ENCODE measurements at regions not wholly inside any gene's neighbourhood (a gene's known extent, or its start where the extent isn't known, plus 50 kb on each side); places are given as distances from the start of the nearest gene placed in this dataset.

- Mint-ChIP-seq H3K4me1 (ENCODE audit: low read depth in 2 of 2) (peaks cover 0 to 3% of the 10 kb centered on the region in 2 donors), H3K27me3 (peaks cover 6 to 12% of the 10 kb centered on the region in 2 donors), H3K27ac (no peak overlapping the region), H3K36me3 (no peaks in the 10 kb centered on the region), H3K9me3 (no peaks in the 10 kb centered on the region), H3K4me3 (no peak overlapping the region)
- ATAC-seq: no peak
- no peak for DNase-seq (ENCODE audit: low spot score)
These were observed 304.5 kb downstream of the CD83 start for GRCh38 chr6:14422061-14422460.

- Mint-ChIP-seq H3K9me3 (no peaks in the 10 kb centered on the region), H3K4me3 (no peak overlapping the region), H3K4me1 (ENCODE audit: low read depth in 2 of 2) (peaks cover 0 to 3% of the 10 kb centered on the region in 2 donors), H3K36me3 (no peaks in the 10 kb centered on the region), H3K27me3 (peaks cover 6 to 12% of the 10 kb centered on the region in 2 donors), H3K27ac (no peak overlapping the region)
- no peak for DNase-seq (ENCODE audit: low spot score)
- no peak for ATAC-seq
These were observed 305.3 kb downstream of the CD83 start for GRCh38 chr6:14422917-14423316.

GRCh38 chr6:14423330-14423729, 305.8 kb downstream of the CD83 start:
- Mint-ChIP-seq H3K4me3 (no peak overlapping the region), H3K27ac (no peak overlapping the region), H3K36me3 (no peaks in the 10 kb centered on the region), H3K27me3 (peaks cover 6 to 12% of the 10 kb centered on the region in 2 donors), H3K4me1 (ENCODE audit: low read depth in 2 of 2) (peaks cover 0 to 3% of the 10 kb centered on the region in 2 donors), H3K9me3 (no peaks in the 10 kb centered on the region)
- DNase-seq (ENCODE audit: low spot score) (no peak), ATAC-seq (no peak)

- no peak overlapping the region for H3K4me3 Mint-ChIP-seq
- H3K27ac Mint-ChIP-seq: no peak overlapping the region
- no peak for ATAC-seq
- peaks cover 6 to 12% of the 10 kb centered on the region in 2 donors for H3K27me3 Mint-ChIP-seq
- DNase-seq (ENCODE audit: low spot score): no peak
- H3K9me3 Mint-ChIP-seq: no peaks in the 10 kb centered on the region
- H3K4me1 Mint-ChIP-seq (ENCODE audit: low read depth in 2 of 2): peaks cover 0 to 3% of the 10 kb centered on the region in 2 donors
- H3K36me3 Mint-ChIP-seq: no peaks in the 10 kb centered on the region
These were observed 306.4 kb downstream of the CD83 start for GRCh38 chr6:14423955-14424354.

- Mint-ChIP-seq H3K9me3 (no peaks in the 10 kb centered on the region), H3K27ac (no peak overlapping the region), H3K27me3 (peaks cover 6 to 10% of the 10 kb centered on the region in 2 donors), H3K4me3 (no peak overlapping the region), H3K4me1 (ENCODE audit: low read depth in 2 of 2) (peaks cover 0 to 3% of the 10 kb centered on the region in 2 donors), H3K36me3 (no peaks in the 10 kb centered on the region)
- no peak for DNase-seq (ENCODE audit: low spot score)
- no peak for ATAC-seq
These were observed 308.2 kb downstream of the CD83 start for GRCh38 chr6:14425805-14426204.

GRCh38 chr6:14426281-14426680, 308.7 kb downstream of the CD83 start:
- no peak overlapping the region for H3K27ac Mint-ChIP-seq
- no peak for ATAC-seq
- no peak for DNase-seq (ENCODE audit: low spot score)
- no peaks in the 10 kb centered on the region for H3K36me3 Mint-ChIP-seq
- H3K27me3 Mint-ChIP-seq: peaks cover 6 to 10% of the 10 kb centered on the region in 2 donors
- H3K9me3 Mint-ChIP-seq: no peaks in the 10 kb centered on the region
- peaks cover 0 to 3% of the 10 kb centered on the region in 2 donors for H3K4me1 Mint-ChIP-seq (ENCODE audit: low read depth in 2 of 2)
- H3K4me3 Mint-ChIP-seq: no peak overlapping the region

- Mint-ChIP-seq H3K27ac (no peak overlapping the region), H3K4me3 (no peak overlapping the region), H3K4me1 (ENCODE audit: low read depth in 2 of 2) (no peaks in the 10 kb centered on the region), H3K27me3 (peaks cover 0 to 7% of the 10 kb centered on the region in 2 donors), H3K9me3 (no peaks in the 10 kb centered on the region), H3K36me3 (no peaks in the 10 kb centered on the region)
- ATAC-seq: no peak
- no peak for DNase-seq (ENCODE audit: low spot score)
These were observed 310.7 kb downstream of the CD83 start for GRCh38 chr6:14428269-14428668.

GRCh38 chr6:14429396-14429795, 311.8 kb downstream of the CD83 start:
- Mint-ChIP-seq H3K27ac (no peak overlapping the region), H3K27me3 (peaks cover 0 to 2% of the 10 kb centered on the region in 2 donors), H3K4me3 (no peak overlapping the region), H3K9me3 (no peaks in the 10 kb centered on the region), H3K4me1 (ENCODE audit: low read depth in 2 of 2) (no peaks in the 10 kb centered on the region), H3K36me3 (no peaks in the 10 kb centered on the region)
- DNase-seq (ENCODE audit: low spot score): no peak
- no peak for ATAC-seq

- Mint-ChIP-seq H3K4me1 (ENCODE audit: low read depth in 2 of 2) (no peaks in the 10 kb centered on the region), H3K4me3 (no peak overlapping the region), H3K9me3 (no peaks in the 10 kb centered on the region), H3K27ac (no peak overlapping the region), H3K36me3 (no peaks in the 10 kb centered on the region), H3K27me3 (peaks cover 0 to 2% of the 10 kb centered on the region in 2 donors)
- DNase-seq (ENCODE audit: low spot score) (no peak), ATAC-seq (no peak)
These were observed 312.6 kb downstream of the CD83 start for GRCh38 chr6:14430218-14430617.

GRCh38 chr6:14431385-14432330, 314.1 kb downstream of the CD83 start:
- Mint-ChIP-seq H3K27ac (no peak overlapping the region), H3K36me3 (no peaks in the 10 kb centered on the region), H3K27me3 (peaks cover 0 to 2% of the 10 kb centered on the region in 2 donors), H3K4me1 (ENCODE audit: low read depth in 2 of 2) (no peaks in the 10 kb centered on the region), H3K4me3 (no peak overlapping the region), H3K9me3 (no peaks in the 10 kb centered on the region)
- no peak for ATAC-seq
- no peak for DNase-seq (ENCODE audit: low spot score)

- H3K27me3 Mint-ChIP-seq: peaks cover 0 to 2% of the 10 kb centered on the region in 2 donors
- no peak overlapping the region for H3K4me3 Mint-ChIP-seq
- no peak for ATAC-seq
- H3K36me3 Mint-ChIP-seq: no peaks in the 10 kb centered on the region
- DNase-seq (ENCODE audit: low spot score): no peak
- no peaks in the 10 kb centered on the region for H3K4me1 Mint-ChIP-seq (ENCODE audit: low read depth in 2 of 2)
- H3K27ac Mint-ChIP-seq: no peak overlapping the region
- no peaks in the 10 kb centered on the region for H3K9me3 Mint-ChIP-seq
These were observed 317.5 kb downstream of the CD83 start for GRCh38 chr6:14434916-14435690.

- Mint-ChIP-seq H3K4me1 (ENCODE audit: low read depth in 2 of 2) (no peaks in the 10 kb centered on the region), H3K27me3 (peaks cover 0 to 3% of the 10 kb centered on the region in 2 donors), H3K9me3 (no peaks in the 10 kb centered on the region), H3K27ac (no peak overlapping the region), H3K4me3 (no peak overlapping the region), H3K36me3 (no peaks in the 10 kb centered on the region)
- DNase-seq (ENCODE audit: low spot score) (no peak), ATAC-seq (no peak)
These were observed 319.1 kb downstream of the CD83 start for GRCh38 chr6:14436592-14437132.

- no peak overlapping the region for H3K27ac Mint-ChIP-seq
- H3K9me3 Mint-ChIP-seq: no peaks in the 10 kb centered on the region
- ATAC-seq: no peak
- H3K36me3 Mint-ChIP-seq: no peaks in the 10 kb centered on the region
- peaks cover 0 to 6% of the 10 kb centered on the region in 2 donors for H3K27me3 Mint-ChIP-seq
- no peak for DNase-seq (ENCODE audit: low spot score)
- H3K4me1 Mint-ChIP-seq (ENCODE audit: low read depth in 2 of 2): no peaks in the 10 kb centered on the region
- no peak overlapping the region for H3K4me3 Mint-ChIP-seq
These were observed 321.8 kb downstream of the CD83 start for GRCh38 chr6:14439419-14439818.
